Activated CD4-positive, alpha-beta T cell treated with anti-CD3 and anti-CD28 coated beads for 36 hours (primary cell): ENCODE measurements at regions not wholly inside any gene's neighbourhood (a gene's known extent, or its start where the extent isn't known, plus 50 kb on each side); places are given as distances from the start of the nearest gene placed in this dataset.

Source experiments
- ATAC-seq: fragments of 200-7000 bp; cut with Tn5 transposase; one replicate; pipeline ENCODE4 v1.10.0; 2021; ENCODE audit warnings: mild to moderate bottlenecking, moderate library complexity
- CTCF ChIA-PET: fragments of 350-600 bp; sonication (Branson Sonifier 250); formaldehyde crosslinking; loops from one replicate; lab custom pipeline; 2021; ENCODE audit warnings: antibody characterized with exemption; lab: Charles Lee
- POLR2A ChIA-PET: fragments of 350-600 bp; sonication (Branson Sonifier 250); formaldehyde crosslinking; loops from one replicate; lab custom pipeline; 2021; ENCODE audit warnings: antibody characterized with exemption, inconsistent platforms; lab: Charles Lee
- DNase-seq: peaks from one replicate; pipeline ENCODE4 v3.0.0-alpha.2; 2020
- H3K27ac Mint-ChIP-seq: one replicate; pipeline ENCODE4 v1.8.0; 2021; ENCODE audit warnings: mixed read lengths
- H3K27me3 Mint-ChIP-seq: one replicate; pipeline ENCODE4 v1.8.0; 2021; ENCODE audit warnings: mixed read lengths
- H3K36me3 Mint-ChIP-seq: one replicate; pipeline ENCODE4 v1.8.0; 2021; ENCODE audit warnings: low read depth, mixed read lengths
- H3K4me1 Mint-ChIP-seq: one replicate; pipeline ENCODE4 v1.8.0; 2021; ENCODE audit warnings: mixed read lengths
- H3K4me3 Mint-ChIP-seq: one replicate; pipeline ENCODE4 v1.8.0; 2021; ENCODE audit warnings: mild to moderate bottlenecking, moderate library complexity, mixed read lengths
- H3K9me3 Mint-ChIP-seq: one replicate; pipeline ENCODE4 v1.8.0; 2021; ENCODE audit warnings: low read depth, mixed read lengths
- intact Hi-C, 2 experiments: fragments of 100-400 bp; cut with DNase I in 1 of 2; cut with micrococcal nuclease in 1 of 2; formaldehyde crosslinking; loops; one replicate each; pipeline versions ENCODE4 v1.14.2 to v1.15.1; 2022 to 2024; cut with DNase I, micrococcal nuclease

GRCh38 chr3:82999777-83000176 is 1238.3 kb upstream of the GBE1 start:
- H3K36me3 Mint-ChIP-seq, result no peaks in the 10 kb centered on the region
- POLR2A ChIA-PET, result no interaction called here

GRCh38 chr3:82978368-82978767 is 1216.9 kb upstream of the GBE1 start:
- CTCF ChIA-PET, result no interaction called here
- H3K4me1 Mint-ChIP-seq, result no peaks in the 10 kb centered on the region
- POLR2A ChIA-PET, result no interaction called here
- intact Hi-C loops, result no loop called here
- peaks cover 26% of the 10 kb centered on the region for H3K9me3 Mint-ChIP-seq
- H3K4me3 Mint-ChIP-seq, result no peak overlapping the region
- no peak for ATAC-seq
- no peaks in the 10 kb centered on the region for H3K27me3 Mint-ChIP-seq
- no peak overlapping the region for H3K27ac Mint-ChIP-seq
- no peak for DNase-seq
- H3K36me3 Mint-ChIP-seq, result no peaks in the 10 kb centered on the region

More at GRCh38 chr3:82999777-83000176, 1238.3 kb upstream of the GBE1 start:
- H3K4me1 Mint-ChIP-seq, result no peaks in the 10 kb centered on the region
- CTCF ChIA-PET, result no interaction called here
- H3K4me3 Mint-ChIP-seq, result no peak overlapping the region
- H3K27me3 Mint-ChIP-seq, result no peaks in the 10 kb centered on the region
- intact Hi-C loops, result no loop called here
- ATAC-seq (no peak), DNase-seq (no peak)
- no peak overlapping the region for H3K27ac Mint-ChIP-seq
- peaks cover 12% of the 10 kb centered on the region for H3K9me3 Mint-ChIP-seq

- Mint-ChIP-seq H3K4me3 (no peak overlapping the region), H3K36me3 (no peaks in the 10 kb centered on the region), H3K27ac (no peak overlapping the region), H3K9me3 (peaks cover 21% of the 10 kb centered on the region), H3K4me1 (no peaks in the 10 kb centered on the region), H3K27me3 (no peaks in the 10 kb centered on the region)
- CTCF ChIA-PET, result no interaction called here
- DNase-seq (no peak), ATAC-seq (no peak)
- intact Hi-C loops, result no loop called here
- POLR2A ChIA-PET, result no interaction called here
Measured at GRCh38 chr3:82977871-82978270, 1216.4 kb upstream of the GBE1 start.

GRCh38 chr3:82973791-82974190 is 1212.3 kb upstream of the GBE1 start:
- Mint-ChIP-seq H3K9me3 (peaks cover 12% of the 10 kb centered on the region), H3K36me3 (no peaks in the 10 kb centered on the region), H3K27ac (no peak overlapping the region), H3K27me3 (no peaks in the 10 kb centered on the region), H3K4me1 (no peaks in the 10 kb centered on the region), H3K4me3 (no peak overlapping the region)
- CTCF ChIA-PET, result no interaction called here
- intact Hi-C loops, result no loop called here
- POLR2A ChIA-PET, result no interaction called here
- ATAC-seq (no peak), DNase-seq (no peak)

GRCh38 chr3:82960379-82960778 is 1198.9 kb upstream of the GBE1 start:
- ChIA-PET CTCF (no interaction called here), POLR2A (no interaction called here)
- Mint-ChIP-seq H3K4me1 (no peaks in the 10 kb centered on the region), H3K27ac (no peak overlapping the region), H3K36me3 (no peaks in the 10 kb centered on the region), H3K27me3 (no peaks in the 10 kb centered on the region), H3K4me3 (no peak overlapping the region), H3K9me3 (no peaks in the 10 kb centered on the region)
- DNase-seq (no peak), ATAC-seq (no peak)
- intact Hi-C loops, result no loop called here

GRCh38 chr3:82957696-82958095 is 1196.3 kb upstream of the GBE1 start:
- H3K27me3 Mint-ChIP-seq, result no peaks in the 10 kb centered on the region
- ChIA-PET POLR2A (no interaction called here), CTCF (no interaction called here)
- H3K4me3 Mint-ChIP-seq, result no peak overlapping the region
- no peak overlapping the region for H3K27ac Mint-ChIP-seq
- H3K9me3 Mint-ChIP-seq, result peaks cover 6% of the 10 kb centered on the region
- intact Hi-C loops, result no loop called here
- H3K36me3 Mint-ChIP-seq, result no peaks in the 10 kb centered on the region
- ATAC-seq (no peak), DNase-seq (no peak)
- H3K4me1 Mint-ChIP-seq, result no peaks in the 10 kb centered on the region

- ATAC-seq (no peak), DNase-seq (no peak)
- ChIA-PET CTCF (no interaction called here), POLR2A (no interaction called here)
- intact Hi-C loops, result no loop called here
- no peak overlapping the region for H3K27ac Mint-ChIP-seq
- no peaks in the 10 kb centered on the region for H3K36me3 Mint-ChIP-seq
- H3K4me3 Mint-ChIP-seq, result no peak overlapping the region
- H3K4me1 Mint-ChIP-seq, result no peaks in the 10 kb centered on the region
- peaks cover 6% of the 10 kb centered on the region for H3K9me3 Mint-ChIP-seq
- no peaks in the 10 kb centered on the region for H3K27me3 Mint-ChIP-seq
Measured at GRCh38 chr3:82957079-82957478, 1195.6 kb upstream of the GBE1 start.

GRCh38 chr3:82954486-82954885 is 1193.0 kb upstream of the GBE1 start:
- Mint-ChIP-seq H3K9me3 (peaks cover 6% of the 10 kb centered on the region), H3K4me1 (no peaks in the 10 kb centered on the region), H3K36me3 (no peaks in the 10 kb centered on the region), H3K27me3 (no peaks in the 10 kb centered on the region), H3K27ac (no peak overlapping the region), H3K4me3 (no peak overlapping the region)
- ChIA-PET POLR2A (no interaction called here), CTCF (no interaction called here)
- DNase-seq (no peak), ATAC-seq (no peak)
- intact Hi-C loops, result no loop called here

GRCh38 chr3:82942041-82942440 is 1180.6 kb upstream of the GBE1 start:
- ATAC-seq, result no peak
- Mint-ChIP-seq H3K4me1 (no peaks in the 10 kb centered on the region), H3K27me3 (no peaks in the 10 kb centered on the region), H3K9me3 (peaks cover 8% of the 10 kb centered on the region), H3K36me3 (no peaks in the 10 kb centered on the region), H3K4me3 (no peak overlapping the region), H3K27ac (no peak overlapping the region)
- CTCF ChIA-PET, result no interaction called here
- intact Hi-C loops, result no loop called here
- POLR2A ChIA-PET, result no interaction called here
- no peak for DNase-seq

GRCh38 chr3:82940124-82940523 is 1178.7 kb upstream of the GBE1 start:
- Mint-ChIP-seq H3K4me3 (no peak overlapping the region), H3K4me1 (no peaks in the 10 kb centered on the region), H3K27ac (no peak overlapping the region), H3K27me3 (no peaks in the 10 kb centered on the region), H3K36me3 (no peaks in the 10 kb centered on the region), H3K9me3 (peaks cover 8% of the 10 kb centered on the region)
- ATAC-seq, result no peak
- intact Hi-C loops, result no loop called here
- POLR2A ChIA-PET, result no interaction called here
- DNase-seq, result no peak
- CTCF ChIA-PET, result no interaction called here

- no peaks in the 10 kb centered on the region for H3K27me3 Mint-ChIP-seq
- no peak overlapping the region for H3K4me3 Mint-ChIP-seq
- peaks cover 6% of the 10 kb centered on the region for H3K9me3 Mint-ChIP-seq
- H3K36me3 Mint-ChIP-seq, result no peaks in the 10 kb centered on the region
- DNase-seq, result no peak
- no peaks in the 10 kb centered on the region for H3K4me1 Mint-ChIP-seq
- ATAC-seq, result no peak
- CTCF ChIA-PET, result no interaction called here
- no peak overlapping the region for H3K27ac Mint-ChIP-seq
- intact Hi-C loops, result no loop called here
- POLR2A ChIA-PET, result no interaction called here
Measured at GRCh38 chr3:82939491-82940097, 1178.1 kb upstream of the GBE1 start.

- ATAC-seq, result no peak
- ChIA-PET CTCF (no interaction called here), POLR2A (no interaction called here)
- intact Hi-C loops, result no loop called here
- no peak overlapping the region for H3K4me3 Mint-ChIP-seq
- no peak for DNase-seq
- no peaks in the 10 kb centered on the region for H3K4me1 Mint-ChIP-seq
- no peaks in the 10 kb centered on the region for H3K9me3 Mint-ChIP-seq
- no peaks in the 10 kb centered on the region for H3K27me3 Mint-ChIP-seq
- H3K36me3 Mint-ChIP-seq, result no peaks in the 10 kb centered on the region
- no peak overlapping the region for H3K27ac Mint-ChIP-seq
Measured at GRCh38 chr3:82938821-82939328, 1177.4 kb upstream of the GBE1 start.
